ENCODE measurements at regions not wholly inside any gene's neighbourhood (a gene's known extent, or its start where the extent isn't known, plus 50 kb on each side); places are given as distances from the start of the nearest gene placed in this dataset.

- TF ChIP-seq JUN (CRISPR knock-in tag; IDR thresholded peaks at IDR 0.05) (no peak), CBFB (CRISPR knock-in tag; IDR thresholded peaks at IDR 0.05; ENCODE audit: low read depth) (no peak), CTCF (IDR thresholded peaks at IDR 0.05) (no peak), MXD4 (CRISPR knock-in tag; IDR thresholded peaks at IDR 0.05; ENCODE audit: borderline replicate concordance) (no peak), ETV6 (CRISPR knock-in tag; IDR thresholded peaks at IDR 0.05) (no peak), FOXK1 (CRISPR knock-in tag; IDR thresholded peaks at IDR 0.05) (no peak), FOXP4 (CRISPR knock-in tag; IDR thresholded peaks at IDR 0.05) (no peak), NFE2L1 (CRISPR knock-in tag; IDR thresholded peaks at IDR 0.05) (no peak), ATF6 (CRISPR knock-in tag; IDR thresholded peaks at IDR 0.05) (no peak), NFYB (CRISPR knock-in tag; conservative IDR thresholded peaks at IDR 0.05; ENCODE audit: low read depth) (no peak), TEAD4 (CRISPR knock-in tag; IDR thresholded peaks at IDR 0.05) (no peak), NR2C2 (CRISPR knock-in tag; IDR thresholded peaks at IDR 0.05) (no peak)
Measured at GRCh38 chr12:25691865-25692114, 138.7 kb upstream of the LMNTD1 start.
